ENCODE measurements at regions not wholly inside any gene's neighbourhood (a gene's known extent, or its start where the extent isn't known, plus 50 kb on each side); places are given as distances from the start of the nearest gene placed in this dataset.
"Not testable (repeated sequence)": the region's sequence is repeated elsewhere in the genome, so short reads cannot be mapped to it uniquely, and the experiment has no call there.

GRCh38 chr12:25424211-25424731 is 128.8 kb downstream of the LMNTD1 start:
- no peak for DNase-seq (ENCODE audit: low read depth in 3 of 3)

- DNase-seq (ENCODE audit: low read depth in 3 of 3): no peak
These were observed 129.6 kb downstream of the LMNTD1 start for GRCh38 chr12:25423355-25424050.

- DNase-seq (ENCODE audit: low read depth in 3 of 3): no peak
These were observed 130.8 kb downstream of the LMNTD1 start for GRCh38 chr12:25422241-25422640.

- DNase-seq (ENCODE audit: low read depth in 3 of 3): no peak
These were observed 131.4 kb downstream of the LMNTD1 start for GRCh38 chr12:25421651-25422167.

DNA sequence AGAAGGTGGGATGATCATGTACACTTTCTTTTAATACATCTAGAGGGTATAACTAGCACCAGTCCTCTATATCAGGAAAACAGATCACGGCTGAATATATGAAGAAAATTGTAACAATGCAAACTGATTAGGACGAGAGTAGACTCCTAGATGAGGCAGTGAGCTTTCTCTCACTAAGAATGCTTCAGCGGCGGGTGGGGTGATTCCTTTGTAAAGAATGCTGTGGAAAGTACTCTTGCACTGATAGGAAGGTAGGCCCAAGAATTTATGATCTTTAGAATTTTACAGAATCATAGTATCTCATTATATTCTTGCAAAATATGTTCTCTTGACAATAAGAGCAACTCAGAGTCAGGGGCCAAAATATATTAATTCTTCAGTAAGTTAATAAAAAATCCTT is 133.0 kb downstream of the LMNTD1 start:
- DNase-seq (ENCODE audit: low read depth in 3 of 3): no peak

DNA sequence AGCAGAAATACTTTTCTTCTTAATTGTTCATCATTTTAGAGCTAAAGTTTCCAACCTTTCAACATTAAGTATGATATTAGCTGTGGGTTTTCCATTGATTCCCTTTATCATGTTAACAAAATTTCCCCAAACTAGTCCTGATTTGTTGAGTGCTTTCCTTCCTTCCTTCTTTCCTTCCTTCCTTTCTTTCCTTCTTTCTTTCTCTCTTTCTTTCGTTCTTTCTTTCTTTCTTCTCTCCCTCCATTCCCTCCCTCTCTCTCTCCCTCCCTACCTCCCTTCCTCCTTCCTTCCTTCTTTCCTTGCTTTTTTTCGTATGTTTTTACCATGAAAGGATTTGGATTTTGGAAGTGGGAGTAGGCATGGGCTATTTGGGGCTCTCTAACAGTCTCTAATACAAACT is 133.5 kb downstream of the LMNTD1 start:
- no peak for DNase-seq (ENCODE audit: low read depth in 3 of 3)

GRCh38 chr12:25417071-25417470 is 136.0 kb downstream of the LMNTD1 start:
- no peak for DNase-seq (ENCODE audit: low read depth in 3 of 3)

DNA sequence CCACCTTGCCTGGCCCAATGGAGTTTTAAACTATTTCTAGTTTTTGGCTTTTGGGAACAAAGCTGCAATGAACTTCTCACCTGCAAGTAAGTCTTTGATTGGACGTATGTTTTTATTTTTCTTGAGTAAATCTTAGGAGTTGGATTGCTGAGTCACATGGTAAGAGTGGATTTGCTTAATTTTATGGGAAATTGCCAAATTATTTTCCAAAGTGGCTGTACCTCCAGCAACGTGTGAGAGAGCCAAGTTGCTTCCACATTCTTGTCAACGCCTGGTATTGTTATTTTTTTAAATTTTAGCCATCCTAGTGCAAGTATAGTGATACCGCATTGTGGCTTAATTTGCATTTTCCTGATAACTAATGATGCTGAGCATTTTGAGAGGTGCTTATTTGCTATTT is 136.6 kb downstream of the LMNTD1 start:
- no peak for DNase-seq (ENCODE audit: low read depth in 3 of 3)

- DNase-seq (ENCODE audit: low read depth in 3 of 3): no peak
These were observed 138.1 kb downstream of the LMNTD1 start for GRCh38 chr12:25415004-25415403.

GRCh38 chr12:25412735-25413134 is 140.3 kb downstream of the LMNTD1 start:
- no peak for DNase-seq (ENCODE audit: low read depth in 3 of 3)

- DNase-seq (ENCODE audit: low read depth in 3 of 3): no peak
These were observed 148.1 kb downstream of the LMNTD1 start for GRCh38 chr12:25404955-25405354.

- DNase-seq (ENCODE audit: low read depth in 3 of 3): no peak
These were observed 151.0 kb upstream of the KRAS start for GRCh38 chr12:25401547-25402345.

GRCh38 chr12:25397001-25397400 is 146.3 kb upstream of the KRAS start:
- no peak for DNase-seq (ENCODE audit: low read depth in 3 of 3)

GRCh38 chr12:25395227-25395626 is 144.5 kb upstream of the KRAS start:
- DNase-seq (ENCODE audit: low read depth in 3 of 3): no peak

- DNase-seq (ENCODE audit: low read depth in 3 of 3): not testable (repeated sequence)
These were observed 144.0 kb upstream of the KRAS start for GRCh38 chr12:25394775-25395174.

DNA sequence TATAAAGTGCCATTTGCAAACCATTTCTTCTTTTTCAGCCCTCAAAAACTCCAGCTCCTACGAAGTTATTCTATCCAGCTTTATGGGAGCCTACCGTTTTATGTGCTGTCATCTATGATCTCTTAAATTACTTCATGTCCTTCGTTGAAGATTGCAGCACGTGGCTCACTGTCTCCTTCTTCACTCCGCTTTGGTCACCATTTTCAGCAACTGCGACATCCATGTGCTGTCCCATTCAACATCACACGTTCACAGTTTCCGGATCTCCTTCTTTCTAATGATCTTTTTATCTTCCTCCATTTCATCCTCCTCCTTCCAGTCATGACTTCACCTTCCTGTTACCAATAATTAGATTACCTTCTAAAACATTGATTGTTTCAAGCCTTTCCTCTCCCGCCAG is 143.3 kb upstream of the KRAS start:
- no peak for DNase-seq (ENCODE audit: low read depth in 3 of 3)

- DNase-seq (ENCODE audit: low read depth in 3 of 3): not testable (repeated sequence)
These were observed 140.6 kb upstream of the KRAS start for GRCh38 chr12:25391346-25391745.

- DNase-seq (ENCODE audit: low read depth in 3 of 3): peak; percentile 21 to 36 (median 22)
These were observed 137.5 kb upstream of the KRAS start for GRCh38 chr12:25388183-25388582.

DNA sequence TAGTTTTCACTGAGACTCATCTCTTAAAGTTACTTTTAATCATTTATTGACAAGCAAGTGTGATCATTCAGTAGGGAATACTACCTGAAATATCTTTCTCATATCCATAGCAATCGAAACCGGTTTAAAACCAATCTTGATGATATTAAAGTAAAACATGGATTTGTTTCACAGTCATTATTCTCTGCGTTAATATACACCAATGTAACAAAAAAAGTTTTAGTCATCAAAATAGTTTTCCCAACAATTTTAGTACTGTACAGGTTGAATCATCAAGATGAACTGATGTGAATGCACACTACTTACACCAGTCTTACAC is 137.0 kb upstream of the KRAS start:
- no peak for DNase-seq (ENCODE audit: low read depth in 3 of 3)

GRCh38 chr12:25386831-25387731 is 136.4 kb upstream of the KRAS start:
- DNase-seq (ENCODE audit: low read depth in 3 of 3): peak; percentile 49 to 74 (median 63)

GRCh38 chr12:25384893-25385248 is 134.1 kb upstream of the KRAS start:
- DNase-seq (ENCODE audit: low read depth in 3 of 3): no peak

Data from stimulated activated CD4-positive, alpha-beta T cell treated with anti-CD3 and anti-CD28 coated beads, TNF-alpha, amount 100 ng/mL, for 48 hours (primary cell).